Fibroblast of skin of back (primary cell): ENCODE measurements at regions not wholly inside any gene's neighbourhood (a gene's known extent, or its start where the extent isn't known, plus 50 kb on each side); places are given as distances from the start of the nearest gene placed in this dataset.
A peak's percentile ranks its signal among the peaks of the same experiment; 100 is the strongest.
"Not testable (repeated sequence)": the region's sequence is repeated elsewhere in the genome, so short reads cannot be mapped to it uniquely, and the experiment has no call there.

Experiments used
- DNase-seq: peaks from one replicate; pipeline ENCODE4 v3.0.0-alpha.2; 2013

- peak; percentile 37 for DNase-seq
Measured at GRCh38 chrX:19243431-19243830, 100.3 kb upstream of the PDHA1 start.

DNA sequence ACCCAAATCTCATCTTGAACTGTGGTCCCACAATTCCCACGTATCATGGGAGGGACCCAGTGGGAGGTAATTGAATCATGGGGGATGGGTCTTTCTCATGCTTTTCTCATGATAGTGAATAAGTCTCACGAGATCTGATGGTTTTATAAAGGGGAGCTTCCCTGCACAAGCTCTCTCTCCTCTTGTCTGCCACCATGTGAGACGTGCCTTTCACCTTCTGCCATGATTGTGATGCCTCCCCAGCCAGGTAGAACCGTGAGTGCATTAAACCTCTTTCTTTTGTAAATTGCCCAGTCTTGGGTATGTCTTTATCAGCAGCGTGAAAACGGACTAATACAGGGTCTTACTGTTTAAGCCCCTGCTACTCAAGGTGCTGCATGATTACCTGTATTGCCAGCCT lies 98.8 kb upstream of the PDHA1 start:
- not testable (repeated sequence) for DNase-seq

DNA sequence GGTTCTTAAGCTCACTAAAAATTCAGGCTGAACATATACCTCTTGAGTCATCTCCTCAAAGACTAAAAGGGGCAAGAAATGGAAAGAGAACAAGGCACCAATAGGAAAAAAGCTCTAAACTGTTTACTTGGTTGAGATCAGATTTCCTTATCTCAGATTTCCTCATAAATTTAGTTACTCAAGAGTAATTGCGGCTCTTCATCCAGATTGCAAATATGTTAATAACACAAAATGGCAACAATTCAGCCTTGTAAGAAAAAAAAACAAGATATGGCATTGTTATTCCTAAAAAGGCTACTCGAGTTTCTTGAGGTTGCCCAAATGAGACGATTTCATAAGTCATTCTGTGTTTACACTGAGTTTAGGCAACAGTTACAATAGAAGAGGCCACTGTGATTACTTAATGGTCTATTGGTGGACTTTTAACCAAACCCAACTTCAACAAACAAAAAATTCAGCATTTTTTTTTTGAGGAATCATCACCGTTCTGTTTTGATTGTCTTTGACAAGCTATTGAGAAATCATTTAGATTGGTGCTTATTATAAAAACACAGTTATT lies 97.9 kb upstream of the PDHA1 start:
- no peak for DNase-seq

DNA sequence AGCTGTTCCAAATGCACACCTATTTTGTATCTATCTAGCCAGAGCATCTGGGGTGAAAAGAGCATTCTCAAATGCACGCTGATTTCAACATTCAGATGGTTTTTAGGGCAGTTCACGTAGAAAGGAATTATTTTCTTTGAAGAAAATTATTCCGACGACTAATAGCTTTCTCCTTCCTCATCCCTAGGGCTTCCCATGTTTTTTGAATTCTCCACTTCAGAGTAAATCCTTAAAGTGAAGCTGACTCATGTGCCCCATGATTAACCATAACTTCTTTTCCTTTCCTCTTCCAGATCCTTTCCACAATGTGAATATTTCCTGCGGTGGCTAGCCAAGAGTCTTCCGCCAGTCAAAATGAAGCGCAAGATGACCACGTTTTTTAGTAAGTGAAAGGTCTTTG lies 86.7 kb upstream of the PDHA1 start:
- DNase-seq, result peak; percentile 27

- DNase-seq, result not testable (repeated sequence)
Measured at GRCh38 chrX:19261026-19261425, 82.7 kb upstream of the PDHA1 start.

DNA sequence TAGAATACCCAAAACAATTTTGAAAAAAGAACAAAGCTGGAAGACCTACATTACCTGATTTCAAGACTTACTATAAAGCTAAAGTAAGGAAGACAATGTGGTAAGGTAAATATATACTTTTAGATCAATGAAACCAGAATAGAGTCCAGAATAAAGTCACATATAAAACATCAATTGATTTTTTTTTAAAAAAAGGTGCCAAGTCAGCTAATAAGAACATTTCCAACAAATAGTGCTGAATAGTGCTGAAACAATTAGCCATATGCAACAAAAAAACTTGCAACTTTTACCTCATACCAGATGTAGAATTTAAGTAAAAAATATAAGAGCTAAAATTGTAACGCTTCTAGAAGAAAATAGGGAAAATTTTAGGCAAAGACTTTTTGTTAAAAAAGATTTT lies 73.0 kb upstream of the PDHA1 start:
- DNase-seq, result no peak

DNA sequence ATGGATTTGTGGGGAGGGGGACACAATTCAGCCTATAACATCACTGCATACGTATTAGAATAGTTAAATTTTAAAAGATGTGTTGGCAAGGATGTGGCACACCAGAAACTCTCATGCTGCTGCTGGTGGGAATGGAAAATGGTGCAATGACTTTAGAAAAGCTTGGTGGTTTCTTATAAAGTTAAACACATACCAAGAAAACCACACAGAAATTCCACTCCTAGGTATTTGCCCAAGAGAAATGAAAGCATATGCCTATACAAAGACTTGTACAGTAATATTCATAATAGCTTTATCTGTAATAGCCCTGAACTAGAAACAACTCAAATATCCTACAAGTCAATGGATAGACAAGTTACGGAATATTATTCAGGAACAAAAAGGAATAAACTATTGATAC lies 71.3 kb upstream of the PDHA1 start:
- DNase-seq, result peak; percentile 45

GRCh38 chrX:19280636-19281035 lies 63.1 kb upstream of the PDHA1 start:
- no peak for DNase-seq

- DNase-seq, result no peak
Measured at GRCh38 chrX:19281256-19281655, 62.5 kb upstream of the PDHA1 start.

- DNase-seq, result no peak
Measured at GRCh38 chrX:19283597-19284339, 60.0 kb upstream of the PDHA1 start.

DNA sequence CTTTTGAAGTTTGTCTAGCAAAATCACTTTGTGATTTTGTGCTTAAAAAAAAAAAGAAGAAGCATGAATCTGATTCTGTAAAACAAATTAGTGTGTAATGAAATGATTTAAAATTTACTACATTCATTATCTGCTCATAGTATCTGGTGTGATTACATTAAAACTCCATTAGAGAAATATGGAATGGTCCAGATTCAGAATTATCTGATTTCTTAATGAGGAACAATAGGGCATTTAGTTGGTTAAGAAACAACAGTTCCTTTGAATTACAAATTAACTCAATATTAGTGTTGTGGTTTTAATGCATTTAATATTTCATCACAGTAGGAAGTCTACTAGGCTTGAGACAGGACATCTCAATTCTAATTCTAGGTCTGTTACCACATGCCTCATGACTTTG lies 57.9 kb upstream of the PDHA1 start:
- DNase-seq, result no peak

DNA sequence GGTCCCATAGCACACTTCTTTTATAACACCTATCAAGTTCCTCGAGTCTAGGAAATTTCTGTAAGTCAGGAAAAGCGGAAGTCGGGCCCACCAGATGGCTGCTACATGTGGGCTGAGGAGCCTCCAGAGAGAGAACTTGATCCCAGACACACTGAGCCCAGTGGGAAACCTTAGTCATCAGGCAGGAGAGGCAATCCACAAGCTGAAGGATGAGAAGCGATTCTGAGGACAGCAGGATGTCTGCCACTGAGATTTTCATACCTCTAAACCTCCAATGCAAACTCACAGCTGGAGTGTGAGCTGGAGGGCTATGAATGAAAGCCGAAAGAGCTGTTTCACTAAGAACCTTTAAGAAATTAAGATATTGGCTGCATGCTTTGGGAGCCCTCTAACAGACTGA lies 52.6 kb upstream of the PDHA1 start:
- DNase-seq, result peak; percentile 12

DNA sequence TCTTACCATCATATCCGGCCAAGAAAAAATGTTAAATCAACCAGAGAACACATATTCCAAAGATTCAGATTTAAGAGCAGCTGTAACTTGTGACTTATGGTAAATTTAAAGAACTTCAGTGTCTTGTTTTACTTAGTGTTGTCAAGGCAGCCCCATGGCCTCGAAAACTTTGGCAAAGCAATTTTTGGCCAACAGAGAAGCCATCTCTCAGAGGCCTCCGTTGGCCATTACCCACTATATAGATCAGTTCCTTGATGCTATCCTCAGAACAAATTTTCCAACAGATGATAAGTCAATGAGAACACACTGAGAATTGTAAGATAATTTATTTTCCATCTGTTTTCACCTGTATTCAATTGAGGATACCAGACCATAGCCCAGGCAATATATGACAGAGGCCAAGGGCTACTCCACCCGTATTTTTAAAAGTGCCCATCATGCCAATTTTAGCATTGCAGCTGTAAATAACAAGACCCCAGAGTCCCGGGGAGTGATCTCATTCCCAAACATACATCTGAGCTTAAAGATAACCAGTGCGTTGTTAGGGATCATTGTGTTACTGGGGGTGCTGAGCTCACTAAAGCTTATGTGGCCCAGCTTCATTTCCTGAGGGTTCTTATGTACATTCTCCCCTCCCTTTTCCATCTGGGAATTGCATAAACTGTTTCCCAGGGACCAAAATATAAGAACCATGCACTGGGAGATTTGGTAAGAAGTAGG lies 50.0 kb upstream of the PDHA1 start:
- DNase-seq, result no peak
